ENCODE measurements at regions not wholly inside any gene's neighbourhood (a gene's known extent, or its start where the extent isn't known, plus 50 kb on each side); places are given as distances from the start of the nearest gene placed in this dataset.

- no peak for TF ChIP-seq POLR2AphosphoS5 (IDR thresholded peaks at IDR 0.05)
- TF ChIP-seq CTCF (IDR thresholded peaks at IDR 0.05) = no peak
These were observed 66.6 kb upstream of the ADAMTS5 start for GRCh38 chr21:27033471-27033870.
